Breast epithelium (tissue), 3 donors: ENCODE measurements at regions not wholly inside any gene's neighbourhood (a gene's known extent, or its start where the extent isn't known, plus 50 kb on each side); places are given as distances from the start of the nearest gene placed in this dataset.

ENCODE experiments used
- CTCF ChIP-seq, 3 donors: fragments of 450-650 bp; IDR thresholded peaks; one replicate each; pipeline ENCODE4 v1.5.1; 2016 to 2017; ENCODE audit warnings: antibody characterized with exemption in 3 of 3, mild to moderate bottlenecking in 3 of 3, moderate library complexity in 3 of 3
- POLR2A ChIP-seq: fragments of 450-650 bp; IDR thresholded peaks from one replicate; pipeline ENCODE4 v1.6.1; 2016; ENCODE audit warnings: antibody characterized with exemption, mild to moderate bottlenecking, moderate library complexity
- POLR2AphosphoS5 ChIP-seq, 3 donors: sonication (generic); formaldehyde crosslinking; IDR thresholded peaks; one replicate each; pipeline ENCODE4 v1.6.1; 2017; ENCODE audit warnings: antibody characterized with exemption in 3 of 3

- no peak for TF ChIP-seq POLR2AphosphoS5 (IDR thresholded peaks at IDR 0.05)
- no peak for TF ChIP-seq CTCF (IDR thresholded peaks at IDR 0.05)
- TF ChIP-seq POLR2A, result no peak
Measured at GRCh38 chr3:95887114-95887513, 927.3 kb upstream of the EPHA6 start.
